GM19239 (cell line): ENCODE measurements at regions not wholly inside any gene's neighbourhood (a gene's known extent, or its start where the extent isn't known, plus 50 kb on each side); places are given as distances from the start of the nearest gene placed in this dataset.
"Not testable (repeated sequence)": the region's sequence is repeated elsewhere in the genome, so short reads cannot be mapped to it uniquely, and the experiment has no call there.

Source experiments
- DNase-seq: peaks from one replicate; pipeline ENCODE4 v3.0.0; 2011; ENCODE audit warnings: low spot score; ENCODE audit not compliant: insufficient read length
- FAIRE-seq: peaks from 2 replicates; lab custom pipeline; 2011; peaks lifted over from hg19 to GRCh38; lab: Jason Lieb, UNC

DNA sequence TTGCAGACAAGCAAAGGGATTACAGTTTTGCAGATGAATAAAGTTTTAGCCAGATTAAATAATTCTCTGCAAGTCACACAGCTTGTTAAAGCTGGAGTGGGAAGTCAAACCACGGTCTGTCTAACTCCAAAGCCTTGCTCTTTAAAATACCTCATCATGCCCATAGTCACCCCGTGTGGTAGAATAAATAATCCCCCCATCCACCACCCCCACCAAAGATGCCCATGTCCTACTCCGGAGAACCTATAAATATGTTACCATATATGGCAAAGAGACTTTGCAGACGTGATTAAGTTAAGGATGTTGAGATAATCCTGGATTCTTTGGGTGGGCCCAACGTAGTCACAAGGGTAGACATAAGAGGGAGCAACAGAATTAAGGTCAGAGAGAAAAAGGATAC lies 118.7 kb downstream of the BEND2 start:
- DNase-seq, result no peak
- FAIRE-seq, result no peak

GRCh38 chrX:18101087-18101486 lies 119.6 kb downstream of the BEND2 start:
- FAIRE-seq (no peak), DNase-seq (no peak)

DNA sequence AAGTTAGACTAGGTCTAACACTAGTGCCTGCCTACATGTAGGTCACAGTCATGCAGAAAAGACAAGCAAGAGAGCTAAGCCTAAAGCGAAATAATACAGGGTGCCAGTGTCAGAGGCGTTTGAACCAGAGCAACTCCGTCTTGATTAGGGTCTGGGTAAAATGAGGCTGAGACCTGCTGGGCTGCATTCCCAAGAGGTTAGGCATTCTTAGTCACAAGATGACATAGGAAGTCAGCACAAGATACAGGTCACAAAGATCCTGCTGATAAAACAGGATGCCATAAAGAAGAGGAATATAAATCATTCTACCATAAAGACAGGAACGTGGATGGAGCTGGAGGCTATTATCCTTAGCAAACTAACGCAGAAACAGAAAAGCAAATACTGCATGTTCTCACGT lies 120.9 kb downstream of the BEND2 start:
- FAIRE-seq (peak; percentile 74), DNase-seq (no peak)

DNA sequence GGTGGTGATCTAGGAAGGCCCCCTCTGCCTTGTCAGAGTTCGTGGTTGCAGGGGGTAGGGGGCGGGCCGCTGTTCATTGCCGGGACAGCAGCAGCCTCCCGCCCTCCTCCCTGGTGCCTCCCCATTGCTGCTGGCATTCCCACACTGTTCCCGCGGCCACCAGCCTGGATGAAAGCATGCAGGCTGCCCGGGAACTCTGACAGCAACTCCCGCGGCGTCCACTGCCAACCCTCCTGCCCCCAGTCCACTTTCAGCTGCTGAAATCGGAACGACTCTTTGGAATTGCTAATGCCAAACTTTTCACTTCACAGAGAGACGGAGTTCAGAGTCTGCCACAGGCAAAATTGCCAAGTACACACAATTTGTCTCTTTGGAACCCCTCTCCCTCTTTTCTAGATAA lies 121.9 kb downstream of the BEND2 start:
- FAIRE-seq, result no peak
- DNase-seq, result no peak

DNA sequence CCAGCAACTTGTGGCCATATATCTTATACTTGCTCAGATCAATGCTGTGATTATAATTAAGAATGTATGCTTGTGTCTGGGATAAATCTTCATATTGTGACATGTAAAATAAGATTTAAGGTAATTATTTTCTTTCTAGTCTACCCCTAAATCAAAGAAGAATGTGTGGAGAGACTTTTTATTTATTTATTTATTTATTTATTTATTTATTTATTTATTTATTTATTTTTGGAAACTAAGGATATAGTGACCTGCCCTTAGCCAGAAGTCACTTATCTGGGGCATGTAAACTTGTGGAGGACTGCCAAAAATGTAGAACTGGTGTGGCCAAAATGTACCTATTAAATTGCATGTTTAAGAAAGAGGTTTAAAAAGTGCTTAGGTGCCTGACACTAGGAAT lies 144.3 kb downstream of the BEND2 start:
- FAIRE-seq (no peak), DNase-seq (no peak)

- FAIRE-seq (no peak), DNase-seq (no peak)
These were observed 145.1 kb downstream of the BEND2 start for GRCh38 chrX:18075603-18076002.

DNA sequence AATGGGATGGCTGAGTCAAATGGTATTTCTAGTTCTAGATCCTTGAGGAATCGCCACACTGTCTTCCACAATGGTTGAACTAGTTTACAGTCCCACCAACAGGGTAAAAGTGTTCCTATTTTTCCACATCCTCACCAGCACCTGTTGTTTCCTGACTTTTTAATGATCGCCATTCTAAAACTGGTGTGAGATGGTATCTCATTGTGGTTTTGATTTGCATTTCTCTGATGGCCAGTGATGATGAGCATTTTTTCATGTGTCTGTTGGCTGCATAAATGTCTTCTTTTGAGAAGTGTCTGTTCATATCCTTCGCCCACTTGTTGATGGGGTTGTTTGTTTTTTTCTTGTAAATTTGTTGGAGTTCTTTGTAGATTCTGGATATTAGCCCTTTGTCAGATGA lies 152.6 kb downstream of the BEND2 start:
- DNase-seq, FAIRE-seq: not testable (repeated sequence)

DNA sequence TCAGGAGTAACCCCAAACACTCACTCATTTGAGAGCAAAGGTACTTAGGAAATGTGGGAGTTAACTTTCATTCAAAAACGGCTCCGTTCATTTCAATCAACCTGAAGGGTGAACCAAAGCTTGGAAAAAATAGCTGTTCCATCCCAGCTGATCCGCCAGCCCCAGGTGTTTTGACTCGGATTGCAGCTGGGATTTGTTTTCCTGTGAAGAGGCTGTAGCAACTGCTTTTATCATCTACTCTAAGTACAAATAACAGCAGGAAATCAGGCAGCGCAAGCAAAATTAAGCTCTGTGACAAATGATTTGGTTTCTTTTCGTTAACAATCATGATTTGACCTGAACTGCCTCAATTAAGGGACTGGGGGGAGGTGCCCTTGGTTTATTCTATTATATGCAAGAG lies 154.7 kb downstream of the BEND2 start:
- no peak for FAIRE-seq
- DNase-seq, result no peak

- DNase-seq, result no peak
- no peak for FAIRE-seq
These were observed 169.0 kb downstream of the BEND2 start for GRCh38 chrX:18051690-18052089.

DNA sequence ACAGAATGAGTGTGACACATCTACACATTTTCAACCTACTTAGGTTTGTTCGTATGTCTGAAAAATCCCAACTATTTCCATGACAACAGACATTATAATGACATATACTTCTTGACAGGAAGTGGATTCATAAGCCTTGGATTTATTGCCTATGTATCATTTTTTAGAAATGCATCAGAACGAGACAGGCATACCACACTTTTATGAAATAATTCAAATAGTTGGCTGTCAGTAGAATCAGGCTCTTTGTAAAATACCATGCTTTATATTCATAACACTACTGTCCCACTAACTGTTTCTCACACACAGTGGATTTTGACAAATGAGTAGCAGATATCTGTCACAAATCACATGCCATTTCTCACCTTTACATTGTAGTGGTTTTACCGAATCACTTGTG lies 173.2 kb downstream of the BEND2 start:
- FAIRE-seq, result no peak
- DNase-seq, result no peak

- DNase-seq (no peak), FAIRE-seq (no peak)
These were observed 175.2 kb downstream of the BEND2 start for GRCh38 chrX:18045436-18045835.

GRCh38 chrX:18042776-18043175 lies 177.9 kb downstream of the BEND2 start:
- FAIRE-seq (no peak), DNase-seq (no peak)

DNA sequence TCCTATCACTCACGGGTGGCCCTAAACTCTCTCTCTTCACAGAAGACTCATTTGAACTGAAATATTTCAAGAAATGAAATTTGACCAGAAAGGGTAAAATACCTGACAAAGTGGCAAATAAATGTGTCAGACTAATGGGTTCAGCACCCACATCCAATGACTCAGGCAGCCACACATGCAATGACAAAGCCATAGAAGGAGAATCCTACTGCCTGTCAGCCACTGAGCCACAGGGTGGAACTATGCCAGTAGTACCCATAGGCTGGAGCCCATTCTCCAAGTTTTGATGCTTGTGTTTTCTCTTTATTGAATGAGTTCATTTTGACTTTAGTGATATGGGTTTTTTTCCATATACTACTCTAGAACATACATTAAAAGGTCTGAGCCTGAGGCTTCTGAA lies 179.0 kb downstream of the BEND2 start:
- DNase-seq (no peak), FAIRE-seq (no peak)

DNA sequence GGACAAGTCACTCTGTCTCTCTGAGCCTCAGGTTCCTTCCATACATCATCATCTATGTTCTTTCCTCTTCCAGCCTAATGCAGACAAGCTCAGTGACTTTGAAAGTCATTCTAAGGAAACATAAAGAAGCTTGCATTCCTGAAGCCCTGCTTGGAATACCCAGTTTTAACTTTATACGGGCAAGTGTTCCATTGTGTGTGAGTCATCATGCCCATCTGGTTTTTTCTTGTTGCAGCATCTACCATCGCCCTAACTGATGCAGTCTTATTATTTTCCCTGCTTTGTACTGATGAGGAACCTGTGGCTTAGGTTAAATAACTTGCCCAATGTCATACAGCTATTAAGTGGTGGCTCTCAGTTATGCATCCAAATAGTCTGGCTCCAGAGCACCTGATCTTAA lies 177.9 kb upstream of the RAI2 start:
- no peak for DNase-seq
- no peak for FAIRE-seq

GRCh38 chrX:18036394-18036793 lies 175.3 kb upstream of the RAI2 start:
- no peak for DNase-seq
- FAIRE-seq, result no peak

GRCh38 chrX:18034945-18035344 lies 173.8 kb upstream of the RAI2 start:
- FAIRE-seq, result no peak
- no peak for DNase-seq

- DNase-seq, result no peak
These were observed 173.4 kb upstream of the RAI2 start for GRCh38 chrX:18034504-18034903.

DNA sequence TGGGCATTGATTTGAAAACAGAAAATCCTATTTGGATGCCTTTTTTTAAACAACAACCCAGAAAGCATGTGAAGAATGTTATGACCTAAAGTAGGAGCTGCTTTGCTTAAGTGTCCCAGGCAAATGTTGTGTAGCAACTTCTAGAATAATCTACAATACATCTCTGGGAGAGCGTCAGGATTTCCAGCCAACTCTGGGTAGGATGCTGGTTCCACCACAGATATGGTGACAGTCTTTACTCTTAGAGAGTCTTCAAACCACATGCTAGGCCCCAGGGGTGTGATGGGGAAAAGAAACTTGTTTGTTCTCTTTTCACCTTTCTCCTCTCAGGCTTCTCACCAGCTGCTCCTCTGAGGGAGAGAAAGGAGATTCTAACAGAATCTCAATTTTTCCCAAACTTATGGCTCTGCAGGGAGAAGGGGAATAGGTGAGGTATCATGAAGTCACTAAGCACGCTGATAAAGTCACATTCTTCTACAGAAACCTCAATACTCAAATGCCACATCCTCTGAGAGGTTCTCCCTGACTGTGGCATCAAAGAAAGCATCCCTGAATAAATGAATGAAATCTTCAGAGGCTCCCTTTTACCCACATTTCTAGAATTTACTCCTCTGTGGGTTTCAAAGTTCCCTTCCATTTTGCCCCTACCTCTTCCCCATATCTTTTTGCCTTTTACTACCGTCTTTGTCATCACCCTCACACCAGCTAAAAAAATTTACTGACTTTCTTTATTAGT lies 171.6 kb upstream of the RAI2 start:
- DNase-seq (no peak), FAIRE-seq (no peak)

More at GRCh38 chrX:18034504-18034903, 173.4 kb upstream of the RAI2 start:
- no peak for FAIRE-seq

- no peak for FAIRE-seq
- no peak for DNase-seq
These were observed 170.8 kb upstream of the RAI2 start for GRCh38 chrX:18031726-18032375.

DNA sequence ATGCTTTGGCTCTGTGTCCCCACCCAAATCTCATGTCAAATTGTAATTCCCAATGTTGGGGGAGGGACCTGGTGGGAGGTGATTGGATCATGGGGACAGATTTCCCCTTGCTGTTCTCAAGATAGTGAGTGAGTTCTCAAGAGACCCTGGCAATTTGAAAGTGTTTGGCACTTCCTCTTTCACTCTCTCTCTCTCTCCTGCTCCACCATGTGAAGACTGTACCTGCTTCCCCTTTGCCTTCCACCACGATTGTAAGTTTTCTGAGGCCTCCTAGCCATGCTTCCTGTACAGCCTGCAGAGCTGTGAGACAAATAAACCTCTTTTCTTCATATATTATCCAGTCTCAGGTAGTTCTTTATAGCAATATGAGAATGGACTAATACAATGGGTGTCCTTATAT lies 169.6 kb upstream of the RAI2 start:
- not testable (repeated sequence) for DNase-seq, FAIRE-seq

DNA sequence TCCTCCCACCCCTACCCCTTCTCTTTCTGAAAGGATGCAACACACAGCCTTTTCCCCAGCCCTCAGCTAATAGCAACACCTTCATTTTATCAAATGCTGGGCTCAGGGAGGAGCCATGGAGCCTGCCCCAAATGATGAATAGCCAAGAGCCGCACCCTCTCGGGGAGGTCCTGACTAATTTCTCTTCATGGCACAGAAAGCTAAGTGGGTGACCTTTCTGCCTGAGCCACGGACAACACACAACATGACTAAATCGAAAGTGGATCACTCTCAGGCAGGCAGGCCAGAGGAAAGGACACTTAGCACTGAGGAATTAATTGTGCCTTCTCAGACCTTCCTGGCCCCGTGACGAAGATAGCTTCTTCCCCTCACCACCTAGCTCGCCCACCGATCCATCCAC lies 165.1 kb upstream of the RAI2 start:
- FAIRE-seq (no peak), DNase-seq (no peak)

- no peak for DNase-seq
These were observed 156.3 kb upstream of the RAI2 start for GRCh38 chrX:18017411-18017810.

More at GRCh38 chrX:18017411-18017810, 156.3 kb upstream of the RAI2 start:
- no peak for FAIRE-seq
